ENCODE measurements at regions not wholly inside any gene's neighbourhood (a gene's known extent, or its start where the extent isn't known, plus 50 kb on each side); places are given as distances from the start of the nearest gene placed in this dataset.
A peak's percentile ranks its signal among the peaks of the same experiment; 100 is the strongest.
"Not testable (repeated sequence)": the region's sequence is repeated elsewhere in the genome, so short reads cannot be mapped to it uniquely, and the experiment has no call there.

DNA sequence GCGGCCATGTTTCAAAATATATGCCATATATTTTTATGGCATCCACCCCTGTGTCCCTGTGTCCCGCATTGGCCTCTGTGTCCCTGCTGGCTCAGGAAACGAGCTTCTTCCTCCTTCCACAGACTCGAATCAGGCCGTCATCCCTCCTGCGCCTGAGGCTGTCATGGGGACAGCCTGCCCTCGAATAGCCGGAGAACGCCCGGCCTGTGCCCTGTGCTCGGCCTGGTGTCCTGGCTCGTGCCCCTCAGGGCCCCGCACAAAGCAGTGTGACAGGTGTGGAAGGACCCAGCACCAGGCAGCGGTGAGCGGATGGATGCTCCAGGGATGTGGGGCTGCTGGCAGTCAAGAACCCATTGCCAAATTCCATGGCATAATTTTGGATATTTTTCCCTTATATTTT, 1500.0 kb downstream of the FOXD4L5 start:
- not testable (repeated sequence) for DNase-seq (ENCODE audit: low read depth in 1 of 2, low spot score in 1 of 2); H3K4me3 ChIP-seq; H3K27me3 ChIP-seq; H3K9me3 ChIP-seq (ENCODE audit: low read depth); H3K36me3 ChIP-seq; H3K27ac ChIP-seq; H3K4me1 ChIP-seq (ENCODE audit: low read depth)

- not testable (repeated sequence) for H3K27ac ChIP-seq; H3K9me3 ChIP-seq (ENCODE audit: low read depth); H3K27me3 ChIP-seq; H3K4me1 ChIP-seq (ENCODE audit: low read depth); H3K36me3 ChIP-seq; DNase-seq (ENCODE audit: low read depth in 1 of 2, low spot score in 1 of 2); H3K4me3 ChIP-seq
Observed at GRCh38 chr9:63784421-63784820, 1500.6 kb downstream of the FOXD4L5 start.

- H3K4me1 ChIP-seq (ENCODE audit: low read depth); H3K27ac ChIP-seq; H3K4me3 ChIP-seq; H3K36me3 ChIP-seq; DNase-seq (ENCODE audit: low read depth in 1 of 2, low spot score in 1 of 2); H3K27me3 ChIP-seq; H3K9me3 ChIP-seq (ENCODE audit: low read depth): not testable (repeated sequence)
Observed at GRCh38 chr9:63781817-63782439, 1503.1 kb downstream of the FOXD4L5 start.

- not testable (repeated sequence) for H3K27ac ChIP-seq
- DNase-seq (ENCODE audit: low read depth in 1 of 2, low spot score in 1 of 2), result peak in 1 of 2 donors; percentile 2
Observed at GRCh38 chr9:63781390-63781789, 1503.6 kb downstream of the FOXD4L5 start.

GRCh38 chr9:63776220-63776619, 1508.8 kb downstream of the FOXD4L5 start:
- H3K4me3 ChIP-seq; H3K9me3 ChIP-seq (ENCODE audit: low read depth); DNase-seq (ENCODE audit: low read depth in 1 of 2, low spot score in 1 of 2); H3K36me3 ChIP-seq; H3K27ac ChIP-seq; H3K4me1 ChIP-seq (ENCODE audit: low read depth); H3K27me3 ChIP-seq: not testable (repeated sequence)

More at GRCh38 chr9:63781390-63781789, 1503.6 kb downstream of the FOXD4L5 start:
- not testable (repeated sequence) for H3K4me1 ChIP-seq (ENCODE audit: low read depth); H3K36me3 ChIP-seq; H3K9me3 ChIP-seq (ENCODE audit: low read depth); H3K27me3 ChIP-seq; H3K4me3 ChIP-seq

- H3K4me1 ChIP-seq (ENCODE audit: low read depth); DNase-seq (ENCODE audit: low read depth in 1 of 2, low spot score in 1 of 2); H3K36me3 ChIP-seq; H3K4me3 ChIP-seq; H3K27ac ChIP-seq; H3K9me3 ChIP-seq (ENCODE audit: low read depth): not testable (repeated sequence)
- peaks cover 11% of the 10 kb centered on the region for H3K27me3 ChIP-seq
Observed at GRCh38 chr9:63775092-63775426, 1510.0 kb downstream of the FOXD4L5 start.

DNA sequence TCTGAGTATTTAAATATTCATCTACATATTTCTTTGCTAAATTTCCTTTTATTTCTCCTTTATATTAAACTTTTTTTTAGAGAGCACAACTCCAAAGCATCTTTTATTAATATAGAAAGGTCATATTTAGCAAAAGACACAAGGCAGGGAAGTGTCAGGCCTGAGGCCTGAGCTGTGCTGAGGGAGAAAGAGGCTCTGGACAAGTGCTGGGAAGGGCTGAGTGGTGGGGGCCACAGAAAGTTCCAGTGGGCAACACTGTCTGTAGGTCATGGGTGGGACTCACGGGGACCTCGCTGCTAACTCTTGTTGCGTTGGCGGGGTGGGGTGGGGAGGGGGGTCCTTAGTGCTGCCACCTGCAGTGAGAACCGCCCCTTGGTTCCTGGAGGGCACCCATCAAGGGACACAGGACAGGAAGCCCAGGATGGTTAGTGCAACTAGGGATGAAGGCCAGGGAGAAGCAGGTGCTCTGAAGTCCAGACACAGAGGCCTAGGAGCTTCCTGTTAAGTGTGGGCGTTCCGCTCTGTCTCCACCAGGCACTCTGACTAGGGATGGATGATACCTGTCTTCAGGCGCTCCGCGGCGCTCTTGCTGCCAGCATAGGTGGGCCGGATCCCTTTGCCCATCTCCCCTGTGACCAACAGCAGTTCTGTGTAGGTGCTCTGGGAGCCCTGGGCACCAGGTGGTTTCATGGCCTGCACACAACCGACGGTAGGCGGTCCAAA, 1510.5 kb downstream of the FOXD4L5 start:
- DNase-seq (ENCODE audit: low read depth in 1 of 2, low spot score in 1 of 2); H3K27ac ChIP-seq; H3K4me1 ChIP-seq (ENCODE audit: low read depth); H3K36me3 ChIP-seq; H3K9me3 ChIP-seq (ENCODE audit: low read depth); H3K4me3 ChIP-seq: not testable (repeated sequence)
- peaks cover 11% of the 10 kb centered on the region for H3K27me3 ChIP-seq

DNA sequence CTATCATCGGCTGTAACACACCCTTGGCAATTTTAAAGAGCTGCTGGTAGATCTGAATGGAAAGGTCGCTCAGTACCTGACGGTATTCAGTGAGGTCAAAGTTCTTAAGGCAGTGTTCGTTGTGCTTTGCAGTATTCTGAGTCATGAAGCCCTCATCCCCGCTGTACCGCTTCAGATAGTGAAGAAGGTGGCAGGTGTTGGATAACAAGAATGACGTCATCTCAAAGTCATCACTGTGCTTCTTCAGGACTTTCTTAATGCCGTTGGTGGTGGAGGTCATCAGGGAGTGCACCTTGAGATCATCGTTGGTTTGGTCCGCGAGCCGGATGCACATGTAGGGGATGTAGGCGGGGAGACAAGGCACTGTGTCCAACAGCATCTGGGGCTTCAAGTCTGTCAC, 1522.8 kb downstream of the FOXD4L5 start:
- H3K27ac ChIP-seq; DNase-seq (ENCODE audit: low read depth in 1 of 2, low spot score in 1 of 2); H3K9me3 ChIP-seq (ENCODE audit: low read depth); H3K27me3 ChIP-seq; H3K36me3 ChIP-seq; H3K4me1 ChIP-seq (ENCODE audit: low read depth); H3K4me3 ChIP-seq: not testable (repeated sequence)

- H3K4me3 ChIP-seq; H3K9me3 ChIP-seq (ENCODE audit: low read depth); H3K27ac ChIP-seq; H3K4me1 ChIP-seq (ENCODE audit: low read depth); H3K27me3 ChIP-seq; H3K36me3 ChIP-seq; DNase-seq (ENCODE audit: low read depth in 1 of 2, low spot score in 1 of 2): not testable (repeated sequence)
Observed at GRCh38 chr9:63729021-63729420, 1556.0 kb downstream of the FOXD4L5 start.

- TF ChIP-seq, protein P1, sequence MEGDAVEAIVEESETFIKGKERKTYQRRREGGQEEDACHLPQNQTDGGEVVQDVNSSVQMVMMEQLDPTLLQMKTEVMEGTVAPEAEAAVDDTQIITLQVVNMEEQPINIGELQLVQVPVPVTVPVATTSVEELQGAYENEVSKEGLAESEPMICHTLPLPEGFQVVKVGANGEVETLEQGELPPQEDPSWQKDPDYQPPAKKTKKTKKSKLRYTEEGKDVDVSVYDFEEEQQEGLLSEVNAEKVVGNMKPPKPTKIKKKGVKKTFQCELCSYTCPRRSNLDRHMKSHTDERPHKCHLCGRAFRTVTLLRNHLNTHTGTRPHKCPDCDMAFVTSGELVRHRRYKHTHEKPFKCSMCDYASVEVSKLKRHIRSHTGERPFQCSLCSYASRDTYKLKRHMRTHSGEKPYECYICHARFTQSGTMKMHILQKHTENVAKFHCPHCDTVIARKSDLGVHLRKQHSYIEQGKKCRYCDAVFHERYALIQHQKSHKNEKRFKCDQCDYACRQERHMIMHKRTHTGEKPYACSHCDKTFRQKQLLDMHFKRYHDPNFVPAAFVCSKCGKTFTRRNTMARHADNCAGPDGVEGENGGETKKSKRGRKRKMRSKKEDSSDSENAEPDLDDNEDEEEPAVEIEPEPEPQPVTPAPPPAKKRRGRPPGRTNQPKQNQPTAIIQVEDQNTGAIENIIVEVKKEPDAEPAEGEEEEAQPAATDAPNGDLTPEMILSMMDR (IDR thresholded peaks at IDR 0.05; ENCODE audit: low read depth, low read length), result no peak
- H3K9me3 ChIP-seq (ENCODE audit: low read depth), result no peaks in the 10 kb centered on the region
Observed at GRCh38 chr9:63728287-63728686, 1556.7 kb downstream of the FOXD4L5 start.

DNA sequence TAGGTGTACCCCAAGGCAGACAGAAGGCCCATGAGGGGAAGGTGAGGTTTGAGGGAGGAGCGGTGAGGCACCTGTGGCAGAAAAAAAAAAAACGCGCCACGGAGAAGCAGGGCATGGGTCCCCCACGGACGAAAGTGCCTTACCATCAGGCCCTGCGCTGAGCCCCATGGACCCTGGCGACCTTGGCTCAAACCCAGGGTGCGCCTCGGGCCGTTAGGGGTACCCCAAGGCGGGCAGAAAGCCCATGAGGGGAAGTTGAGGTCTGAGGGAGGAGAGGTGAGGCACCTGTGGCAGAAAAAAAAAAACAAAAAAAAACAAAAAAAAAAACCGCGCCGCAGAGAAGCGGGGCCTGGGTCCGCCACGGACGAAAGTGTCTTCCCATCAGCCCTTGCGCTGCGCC, 1576.7 kb downstream of the FOXD4L5 start:
- H3K27ac ChIP-seq; DNase-seq (ENCODE audit: low read depth in 1 of 2, low spot score in 1 of 2); H3K27me3 ChIP-seq; H3K9me3 ChIP-seq (ENCODE audit: low read depth); H3K4me1 ChIP-seq (ENCODE audit: low read depth); H3K4me3 ChIP-seq; H3K36me3 ChIP-seq: not testable (repeated sequence)

More at GRCh38 chr9:63728287-63728686, 1556.7 kb downstream of the FOXD4L5 start:
- no peak for DNase-seq (ENCODE audit: low read depth in 1 of 2, low spot score in 1 of 2)
- Histone ChIP-seq H3K4me3 (no peak overlapping the region), H3K36me3 (no peaks in the 10 kb centered on the region), H3K4me1 (ENCODE audit: low read depth) (no peaks in the 10 kb centered on the region), H3K27ac (no peak overlapping the region), H3K27me3 (no peaks in the 10 kb centered on the region)

DNA sequence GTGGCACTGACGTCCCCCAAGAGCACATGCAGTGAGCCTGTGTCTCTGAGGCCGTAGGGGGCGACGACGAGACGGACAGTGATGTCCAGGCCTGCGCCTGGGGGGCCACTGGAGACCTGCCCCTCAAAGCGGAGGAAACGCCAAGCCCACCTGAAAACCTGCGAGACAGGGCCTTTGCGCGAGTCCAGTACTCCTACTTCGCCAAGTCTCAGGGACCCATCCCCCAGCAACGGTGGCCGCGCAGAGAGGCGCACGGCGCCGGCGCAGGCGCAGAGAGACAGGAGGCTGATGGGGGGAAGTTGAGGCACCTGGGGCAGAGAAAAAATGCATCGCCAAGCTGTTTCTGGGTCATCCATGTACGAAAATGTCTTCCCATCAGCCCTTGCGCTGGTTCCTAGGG, 1580.6 kb downstream of the FOXD4L5 start:
- H3K36me3 ChIP-seq; H3K27me3 ChIP-seq; H3K4me1 ChIP-seq (ENCODE audit: low read depth); DNase-seq (ENCODE audit: low read depth in 1 of 2, low spot score in 1 of 2); H3K9me3 ChIP-seq (ENCODE audit: low read depth); H3K27ac ChIP-seq; H3K4me3 ChIP-seq: not testable (repeated sequence)

DNA sequence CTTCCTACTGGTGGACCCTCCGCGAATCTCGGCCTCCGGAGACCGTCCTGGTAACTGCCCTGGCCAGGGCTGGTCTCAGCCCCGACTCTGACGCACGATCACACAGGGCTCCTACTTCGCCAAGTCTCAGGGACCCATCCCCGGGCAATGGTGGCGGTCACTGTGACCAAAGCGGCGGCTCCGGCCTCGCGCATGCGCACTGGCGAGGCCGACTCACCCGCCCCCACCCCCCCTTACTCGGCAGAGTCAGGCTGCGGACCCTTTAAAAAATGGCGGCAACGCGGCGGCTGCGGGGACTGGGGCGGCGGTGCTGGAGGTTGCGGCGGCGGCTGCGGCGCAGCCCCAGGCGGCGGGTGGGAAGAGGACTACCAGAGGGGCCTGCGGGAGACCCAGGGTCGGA, 1581.3 kb downstream of the FOXD4L5 start:
- H3K27ac ChIP-seq; H3K27me3 ChIP-seq; H3K36me3 ChIP-seq; H3K4me3 ChIP-seq; H3K4me1 ChIP-seq (ENCODE audit: low read depth); H3K9me3 ChIP-seq (ENCODE audit: low read depth): not testable (repeated sequence)
- DNase-seq (ENCODE audit: low read depth in 1 of 2, low spot score in 1 of 2), result peak in 1 of 2 donors; percentile 5

Measured in cardiac muscle cell (in vitro differentiated cells and primary cell).